Fibroblast of lung (primary cell): ENCODE measurements at regions not wholly inside any gene's neighbourhood (a gene's known extent, or its start where the extent isn't known, plus 50 kb on each side); places are given as distances from the start of the nearest gene placed in this dataset.
"Not testable (repeated sequence)": the region's sequence is repeated elsewhere in the genome, so short reads cannot be mapped to it uniquely, and the experiment has no call there.

Experiments used
- DNase-seq, 2 donors: peaks; one replicate each; pipeline versions ENCODE4 v3.0.0 to v3.0.0-alpha.2; 2010; ENCODE audit warnings: low read depth in 2 of 2
- H2AFZ ChIP-seq: 2 replicates; pipeline ENCODE4 v1.5.1; 2012; ENCODE audit warnings: low read length, control low read depth, inconsistent platforms
- H3K27ac ChIP-seq: 2 replicates; pipeline ENCODE4 v1.5.1; 2011; ENCODE audit warnings: low read length, control low read depth; ENCODE audit not compliant: insufficient read depth
- H3K27me3 ChIP-seq: 2 replicates; pipeline ENCODE4 v1.5.1; 2011; ENCODE audit warnings: mild to moderate bottlenecking, low read length; ENCODE audit not compliant: control insufficient read depth, insufficient read depth
- H3K36me3 ChIP-seq: 2 replicates; pipeline ENCODE4 v1.5.1; 2011; ENCODE audit warnings: low read length; ENCODE audit not compliant: control insufficient read depth, insufficient read depth
- H3K4me1 ChIP-seq: 2 replicates; pipeline ENCODE4 v1.5.1; 2011; ENCODE audit warnings: low read length; ENCODE audit not compliant: control insufficient read depth, insufficient read depth; ENCODE audit errors: extremely low read depth
- H3K4me2 ChIP-seq: 2 replicates; pipeline ENCODE4 v1.5.1; 2011; ENCODE audit warnings: low read length, control low read depth; ENCODE audit not compliant: insufficient read depth; ENCODE audit errors: extremely low read depth
- H3K4me3 ChIP-seq, 4 experiments: fragments of 200-600 bp in 1 of 4; sonication (generic) in 1 of 4; replicated peaks in 1 of 4; 2 replicates each; pipeline ENCODE4 v1.5.1; 2011 to 2016; ENCODE audit warnings: low read length in 4 of 4, low read depth in 3 of 4, mild to moderate bottlenecking in 3 of 4, control low read depth in 2 of 4, inconsistent platforms in 1 of 4, mixed read lengths in 1 of 4; ENCODE audit not compliant: insufficient read depth in 1 of 4; ENCODE audit errors: control extremely low read depth in 1 of 4
- H3K79me2 ChIP-seq: 2 replicates; pipeline ENCODE4 v1.5.1; 2012; ENCODE audit warnings: mild to moderate bottlenecking, low read length, inconsistent platforms; ENCODE audit not compliant: control insufficient read depth, insufficient read depth
- H3K9ac ChIP-seq: 2 replicates; pipeline ENCODE4 v1.5.1; 2011; ENCODE audit warnings: mild to moderate bottlenecking, low read length, control low read depth; ENCODE audit not compliant: insufficient read depth
- H3K9me3 ChIP-seq: 2 replicates; pipeline ENCODE4 v1.5.1; 2012; ENCODE audit warnings: low read depth, low read length; ENCODE audit not compliant: control insufficient read depth, insufficient read depth
- H4K20me1 ChIP-seq: 2 replicates; pipeline ENCODE4 v1.5.1; 2011; ENCODE audit warnings: low read length; ENCODE audit not compliant: control insufficient read depth, insufficient read depth; ENCODE audit errors: extremely low read depth
- EZH2 ChIP-seq: IDR thresholded peaks from 2 replicates; pipeline ENCODE4 v1.5.1; 2012; ENCODE audit warnings: low read length, control low read depth, mild to moderate bottlenecking; ENCODE audit errors: missing control alignments
- TF ChIP-seq, protein P1 (sequence below), 2 donors: IDR thresholded peaks in 1 of 2; conservative IDR thresholded peaks in 1 of 2; 1 replicate in 1 of 2; 2 replicates in 1 of 2; pipeline ENCODE4 v1.5.1; 2011 to 2012; ENCODE audit warnings: low read length in 2 of 2, control low read depth in 1 of 2, inconsistent platforms in 1 of 2, low read depth in 1 of 2, mild to moderate bottlenecking in 1 of 2

DNA sequence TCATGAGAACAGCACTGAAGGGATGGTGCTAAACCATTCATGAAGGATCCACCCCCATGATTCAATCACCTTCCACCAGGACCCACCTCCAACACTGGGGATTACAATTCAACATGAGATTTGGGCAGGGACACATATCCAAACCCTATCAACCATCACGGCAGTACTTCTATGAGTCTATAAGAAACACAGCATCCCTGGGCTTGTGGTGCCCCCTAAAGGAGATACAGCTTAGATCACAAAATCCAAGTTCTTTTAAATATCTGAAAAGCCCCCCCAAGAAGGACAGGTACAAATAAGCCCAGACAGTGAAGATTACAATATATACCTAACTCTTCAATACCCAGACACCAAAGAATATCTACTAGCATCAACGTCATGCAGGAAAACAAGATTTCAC, 233.7 kb upstream of the ADRA1B start:
- Histone ChIP-seq H4K20me1 (no peaks in the 10 kb centered on the region), H3K36me3 (no peaks in the 10 kb centered on the region), H3K4me1 (no peaks in the 10 kb centered on the region), H3K4me3 (no peak overlapping the region), H3K27me3 (no peaks in the 10 kb centered on the region), H3K27ac (no peak overlapping the region), H2AFZ (no peak overlapping the region), H3K4me2 (no peak overlapping the region), H3K79me2 (no peaks in the 10 kb centered on the region), H3K9ac (no peak overlapping the region), H3K9me3 (no peaks in the 10 kb centered on the region)
- no peak for DNase-seq
- no peak for TF ChIP-seq EZH2
- TF ChIP-seq, protein P1, sequence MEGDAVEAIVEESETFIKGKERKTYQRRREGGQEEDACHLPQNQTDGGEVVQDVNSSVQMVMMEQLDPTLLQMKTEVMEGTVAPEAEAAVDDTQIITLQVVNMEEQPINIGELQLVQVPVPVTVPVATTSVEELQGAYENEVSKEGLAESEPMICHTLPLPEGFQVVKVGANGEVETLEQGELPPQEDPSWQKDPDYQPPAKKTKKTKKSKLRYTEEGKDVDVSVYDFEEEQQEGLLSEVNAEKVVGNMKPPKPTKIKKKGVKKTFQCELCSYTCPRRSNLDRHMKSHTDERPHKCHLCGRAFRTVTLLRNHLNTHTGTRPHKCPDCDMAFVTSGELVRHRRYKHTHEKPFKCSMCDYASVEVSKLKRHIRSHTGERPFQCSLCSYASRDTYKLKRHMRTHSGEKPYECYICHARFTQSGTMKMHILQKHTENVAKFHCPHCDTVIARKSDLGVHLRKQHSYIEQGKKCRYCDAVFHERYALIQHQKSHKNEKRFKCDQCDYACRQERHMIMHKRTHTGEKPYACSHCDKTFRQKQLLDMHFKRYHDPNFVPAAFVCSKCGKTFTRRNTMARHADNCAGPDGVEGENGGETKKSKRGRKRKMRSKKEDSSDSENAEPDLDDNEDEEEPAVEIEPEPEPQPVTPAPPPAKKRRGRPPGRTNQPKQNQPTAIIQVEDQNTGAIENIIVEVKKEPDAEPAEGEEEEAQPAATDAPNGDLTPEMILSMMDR (conservative IDR thresholded peaks at IDR 0.05 in 1 of 2, IDR thresholded peaks at IDR 0.05 in 1 of 2; ENCODE audit: low read depth in 1 of 2, low read length in 2 of 2): no peak

DNA sequence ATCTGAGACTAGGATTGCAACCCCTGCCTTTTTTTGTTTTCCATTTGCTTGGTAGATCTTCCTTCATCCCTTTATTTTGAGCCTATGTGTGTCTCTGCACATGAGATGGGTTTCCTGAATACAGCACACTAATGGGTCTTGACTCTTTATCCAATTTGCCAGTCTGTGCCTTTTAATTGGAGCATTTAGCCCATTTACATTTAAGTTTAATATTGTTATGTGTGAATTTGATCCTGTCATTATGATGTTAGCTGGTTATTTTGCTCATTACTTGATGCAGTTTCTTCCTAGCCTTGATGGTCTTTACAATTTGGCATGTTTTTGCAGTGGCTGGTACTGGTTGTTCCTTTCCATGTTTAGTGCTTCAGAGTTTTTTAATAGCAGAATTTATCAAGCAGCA, 228.4 kb upstream of the ADRA1B start:
- H3K9ac ChIP-seq, H2AFZ ChIP-seq, DNase-seq, H3K27me3 ChIP-seq, H3K27ac ChIP-seq, H3K4me1 ChIP-seq, H3K36me3 ChIP-seq, H3K4me3 ChIP-seq, H3K4me2 ChIP-seq, H3K9me3 ChIP-seq, H3K79me2 ChIP-seq, H4K20me1 ChIP-seq: not testable (repeated sequence)

DNA sequence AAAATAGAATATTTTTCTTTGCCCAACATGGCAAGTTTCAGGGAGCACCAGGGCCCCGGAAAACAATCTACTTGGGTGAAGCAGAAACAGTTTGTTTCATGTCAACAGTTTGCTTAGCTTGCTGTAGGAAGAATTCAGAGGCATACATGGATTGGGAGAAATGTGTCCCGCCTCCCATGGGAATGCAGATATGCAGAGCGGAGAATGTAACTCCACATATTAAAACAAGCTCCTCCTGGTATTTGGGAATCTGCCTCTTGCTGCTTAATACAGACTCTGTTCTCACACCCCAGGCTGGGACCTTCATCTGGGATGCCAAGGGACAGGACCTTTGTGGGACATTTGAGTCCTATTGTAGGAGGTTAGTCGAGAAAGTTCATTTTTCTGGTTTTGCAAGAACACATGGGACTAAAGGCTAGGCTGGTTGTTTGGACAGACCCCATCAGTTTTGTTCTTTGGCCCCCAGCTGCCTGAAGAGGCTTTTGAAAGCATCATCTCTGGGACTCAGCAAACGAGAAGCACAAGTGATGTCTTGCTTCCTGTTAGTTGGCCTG, 220.5 kb upstream of the ADRA1B start:
- Histone ChIP-seq H3K27me3 (no peaks in the 10 kb centered on the region), H2AFZ (no peak overlapping the region), H3K79me2 (no peaks in the 10 kb centered on the region), H3K9ac (no peak overlapping the region), H3K27ac (no peak overlapping the region), H3K4me3 (no peak overlapping the region), H3K4me1 (no peaks in the 10 kb centered on the region), H3K9me3 (no peaks in the 10 kb centered on the region), H3K36me3 (no peaks in the 10 kb centered on the region), H3K4me2 (no peak overlapping the region), H4K20me1 (no peaks in the 10 kb centered on the region)
- TF ChIP-seq, protein P1 (conservative IDR thresholded peaks at IDR 0.05 in 1 of 2, IDR thresholded peaks at IDR 0.05 in 1 of 2; ENCODE audit: low read depth in 1 of 2, low read length in 2 of 2): no peak
- no peak for TF ChIP-seq EZH2
- no peak for DNase-seq
